HL-60 (cell line): ENCODE measurements at regions not wholly inside any gene's neighbourhood (a gene's known extent, or its start where the extent isn't known, plus 50 kb on each side); places are given as distances from the start of the nearest gene placed in this dataset.

Experiments
- CTCF ChIP-seq: IDR thresholded peaks from one replicate; pipeline ENCODE4 v1.5.1; 2011; ENCODE audit warnings: low read length, control low read depth, inconsistent platforms; ENCODE audit not compliant: insufficient read depth
- GABPA ChIP-seq: IDR thresholded peaks from 2 replicates; pipeline ENCODE4 v1.6.1; 2012; ENCODE audit warnings: low read depth
- POLR2AphosphoS5 ChIP-seq: IDR thresholded peaks from 2 replicates; pipeline ENCODE4 v1.6.1; 2012; ENCODE audit warnings: low read depth
- REST ChIP-seq: IDR thresholded peaks from 2 replicates; pipeline ENCODE4 v1.6.1; 2012; ENCODE audit warnings: low read depth; ENCODE audit not compliant: insufficient replicate concordance
- SPI1 ChIP-seq: IDR thresholded peaks from 2 replicates; pipeline ENCODE4 v1.6.1; 2012; ENCODE audit warnings: low read depth, mild to moderate bottlenecking, borderline replicate concordance

- TF ChIP-seq CTCF (no peak), GABPA (no peak), REST (no peak), POLR2AphosphoS5 (no peak), SPI1 (no peak)
Observed at GRCh38 chr18:78458356-78458755, 521.3 kb upstream of the SALL3 start.
